A549 (cell line): ENCODE measurements at regions not wholly inside any gene's neighbourhood (a gene's known extent, or its start where the extent isn't known, plus 50 kb on each side); places are given as distances from the start of the nearest gene placed in this dataset.

ENCODE experiments used
- JUNB ChIP-seq: fragments of >200 bp; sonication (Bioruptor Twin); formaldehyde crosslinking; IDR thresholded peaks from 2 replicates; pipeline ENCODE4 v1.6.1; 2016
- RFX5 ChIP-seq: fragments of 450-650 bp; IDR thresholded peaks from 2 replicates; pipeline ENCODE4 v1.7.1; 2014; ENCODE audit warnings: antibody characterized with exemption, mild to moderate bottlenecking, moderate library complexity

DNA sequence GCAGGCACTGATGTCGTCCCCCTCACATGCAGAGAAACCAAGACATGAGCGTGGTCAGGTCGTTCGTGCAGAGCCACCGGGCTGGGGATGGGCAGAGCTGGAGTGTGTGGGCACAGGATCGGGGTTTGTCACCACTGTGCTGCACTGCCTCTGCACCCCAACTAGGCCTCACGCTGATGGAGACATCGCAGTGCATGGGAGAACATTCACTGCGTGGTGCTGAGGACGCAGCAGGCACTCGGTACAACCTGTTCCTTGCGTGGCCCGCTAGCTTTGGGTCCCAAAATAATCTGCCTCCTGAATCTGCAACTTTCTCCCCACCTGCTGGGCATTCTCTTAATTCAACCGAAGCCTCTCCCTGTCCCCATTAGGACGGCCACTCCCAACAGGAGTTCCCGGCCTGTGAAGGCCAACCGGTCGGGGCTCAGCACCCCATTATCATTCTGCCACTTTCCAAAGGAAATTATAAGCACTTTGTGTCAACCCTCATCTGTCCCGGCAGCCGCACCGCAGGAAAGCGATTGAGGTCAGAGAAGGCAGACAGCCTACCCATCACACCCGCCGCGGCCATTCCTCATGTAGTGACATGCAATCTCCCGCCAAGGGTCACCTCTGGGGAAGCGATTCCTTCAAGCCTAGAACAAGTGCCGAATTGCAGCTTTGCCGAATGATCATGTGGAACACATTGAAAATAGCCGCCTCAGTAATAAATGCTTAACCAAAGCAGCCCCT is 490.4 kb downstream of the MN1 start:
- TF ChIP-seq JUNB, result no peak
- no peak for TF ChIP-seq RFX5
